Fibroblast of skin of scalp (primary cell): ENCODE measurements at regions not wholly inside any gene's neighbourhood (a gene's known extent, or its start where the extent isn't known, plus 50 kb on each side); places are given as distances from the start of the nearest gene placed in this dataset.
A peak's percentile ranks its signal among the peaks of the same experiment; 100 is the strongest.

ENCODE experiments used
- DNase-seq: peaks from one replicate; pipeline ENCODE4 v3.0.0-alpha.2; 2013

GRCh38 chr14:42028607-42029006 is 421.9 kb downstream of the LRFN5 start:
- no peak for DNase-seq

DNA sequence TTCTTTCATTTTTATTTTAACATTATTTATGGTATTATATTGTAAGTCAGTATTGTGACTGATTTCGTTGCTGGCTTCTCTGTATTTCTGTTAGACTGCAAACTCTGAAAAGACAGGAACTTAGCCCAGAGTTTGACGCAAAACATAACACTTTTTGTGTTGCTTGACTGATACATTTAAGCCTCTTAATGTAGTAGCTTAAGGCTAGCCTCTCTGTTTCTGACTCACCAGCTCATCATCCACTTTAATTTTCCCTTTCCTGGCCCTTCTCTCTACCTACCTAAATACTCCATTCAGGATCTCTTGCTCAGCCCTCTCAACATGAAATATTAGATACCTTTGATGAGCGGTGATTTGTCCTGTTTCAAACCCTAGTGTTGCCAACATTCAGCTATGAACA is 420.6 kb downstream of the LRFN5 start:
- no peak for DNase-seq

DNA sequence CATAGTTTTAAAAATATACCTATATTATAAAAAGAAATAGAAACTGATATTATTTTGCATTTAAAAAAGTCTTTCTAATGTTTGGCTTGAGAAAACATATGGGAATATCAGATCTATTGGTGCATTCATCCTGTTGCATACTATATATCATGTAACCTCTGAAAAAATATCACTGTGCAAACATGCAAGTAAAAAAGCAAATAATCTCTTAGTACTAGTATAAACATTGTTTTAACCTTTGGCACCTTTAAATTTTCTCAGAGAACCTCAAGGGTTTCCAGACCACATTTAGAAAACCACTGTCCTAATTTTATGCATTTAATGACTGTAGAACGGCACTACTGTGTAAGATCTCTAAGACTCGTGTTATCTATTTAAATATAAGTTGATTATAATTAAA is 416.8 kb downstream of the LRFN5 start:
- DNase-seq: no peak

GRCh38 chr14:42014301-42014700 is 407.6 kb downstream of the LRFN5 start:
- no peak for DNase-seq

DNA sequence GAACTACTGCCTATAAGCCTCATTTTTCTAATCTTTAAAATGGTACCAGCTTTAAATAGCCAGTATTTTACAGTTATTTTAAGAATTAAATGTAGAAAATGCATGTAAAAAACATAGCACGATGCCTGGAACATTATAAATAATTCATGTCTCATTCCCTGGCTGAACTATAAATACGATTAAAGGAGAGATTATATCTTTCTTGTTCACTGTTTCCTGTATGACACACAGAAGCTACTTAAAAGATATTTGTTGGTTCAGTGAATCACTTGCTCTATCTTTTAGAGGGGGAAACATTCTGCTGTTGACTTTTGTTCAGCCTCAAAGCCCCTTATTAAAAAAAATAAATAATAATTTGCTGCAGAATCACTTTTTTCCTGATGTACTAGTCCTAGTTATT is 406.9 kb downstream of the LRFN5 start:
- no peak for DNase-seq

- no peak for DNase-seq
These were observed 406.5 kb downstream of the LRFN5 start for GRCh38 chr14:42013153-42013552.

GRCh38 chr14:42011221-42011620 is 404.5 kb downstream of the LRFN5 start:
- no peak for DNase-seq

GRCh38 chr14:42004321-42004720 is 397.6 kb downstream of the LRFN5 start:
- no peak for DNase-seq

DNA sequence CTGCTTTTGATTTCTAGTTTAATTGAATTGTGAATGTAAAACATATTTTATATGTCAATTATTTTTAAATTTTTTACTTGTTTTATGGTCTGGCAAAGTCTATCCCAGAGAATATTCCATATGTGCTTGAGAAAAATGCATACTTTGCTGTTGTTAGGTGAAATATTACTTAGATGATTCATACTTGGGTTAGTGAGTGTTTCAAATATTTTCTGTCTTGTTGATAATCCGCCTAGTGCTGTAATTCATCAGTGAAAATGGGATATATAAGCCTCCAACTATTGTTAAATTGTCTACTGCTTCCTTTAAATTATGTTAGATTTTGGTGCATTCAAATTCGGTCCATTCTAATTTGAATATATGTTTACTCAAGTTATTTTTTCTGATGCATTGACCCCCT is 395.5 kb downstream of the LRFN5 start:
- peak; percentile 67 for DNase-seq

- peak; percentile 80 for DNase-seq
These were observed 394.8 kb downstream of the LRFN5 start for GRCh38 chr14:42001431-42001830.

DNA sequence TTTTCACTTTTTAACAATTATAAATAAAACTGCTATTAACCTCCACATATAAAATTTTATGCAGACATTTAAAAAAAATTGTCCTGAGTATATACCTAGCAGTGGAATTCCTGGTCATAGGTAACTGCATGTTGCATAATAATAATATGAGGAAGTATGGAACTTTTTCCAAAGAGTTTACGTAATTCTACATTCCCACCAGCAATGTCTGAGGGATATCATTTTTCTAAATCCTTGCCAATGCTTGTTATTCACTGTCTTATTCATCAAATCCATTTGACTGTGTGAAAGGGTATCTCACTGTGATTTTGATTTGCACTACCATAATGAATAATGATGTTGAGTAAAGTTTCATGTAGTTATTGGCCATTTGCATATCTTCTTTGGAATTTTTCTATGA is 393.8 kb downstream of the LRFN5 start:
- DNase-seq: no peak

DNA sequence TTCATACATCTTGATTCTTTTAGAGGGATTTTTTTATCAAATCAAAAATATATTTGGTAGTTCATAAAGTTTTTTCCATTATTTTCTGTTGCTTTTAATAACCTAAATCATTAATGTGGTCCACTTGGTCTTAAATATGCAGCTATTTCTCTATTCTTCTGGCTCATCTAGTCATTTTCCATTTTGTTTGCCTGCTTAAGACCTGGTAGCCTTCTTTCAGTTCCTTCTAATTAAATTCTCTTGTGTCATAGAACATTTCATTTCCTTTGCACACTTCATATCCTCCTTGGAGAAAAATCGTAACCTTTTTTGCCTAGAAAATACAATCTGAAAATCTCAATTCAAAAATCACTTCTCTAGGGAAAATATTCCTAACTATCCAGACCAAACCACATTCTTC is 387.0 kb downstream of the LRFN5 start:
- no peak for DNase-seq

- DNase-seq: peak; percentile 33
These were observed 380.0 kb downstream of the LRFN5 start for GRCh38 chr14:41986700-41987099.

GRCh38 chr14:41986083-41986645 is 379.5 kb downstream of the LRFN5 start:
- no peak for DNase-seq

DNA sequence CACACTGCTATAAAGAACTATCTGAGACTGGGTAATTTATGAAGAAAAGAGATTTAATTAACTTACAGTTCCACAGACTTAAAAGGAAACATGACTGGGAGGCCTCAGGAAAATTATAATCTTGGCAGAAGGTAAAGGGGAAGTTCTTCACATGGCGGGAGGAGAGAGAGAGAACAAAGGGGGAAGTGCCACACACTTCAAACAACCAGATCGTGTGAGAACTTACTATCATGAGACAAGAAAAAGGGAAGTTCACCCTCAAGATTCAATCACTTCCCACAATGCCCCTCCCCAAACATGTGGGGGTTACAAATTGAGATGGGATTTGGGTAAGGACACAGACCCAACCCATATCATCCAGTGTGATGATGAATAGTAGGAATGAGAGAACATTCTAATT is 366.5 kb downstream of the LRFN5 start:
- no peak for DNase-seq

- DNase-seq: no peak
These were observed 365.9 kb downstream of the LRFN5 start for GRCh38 chr14:41972531-41972930.

DNA sequence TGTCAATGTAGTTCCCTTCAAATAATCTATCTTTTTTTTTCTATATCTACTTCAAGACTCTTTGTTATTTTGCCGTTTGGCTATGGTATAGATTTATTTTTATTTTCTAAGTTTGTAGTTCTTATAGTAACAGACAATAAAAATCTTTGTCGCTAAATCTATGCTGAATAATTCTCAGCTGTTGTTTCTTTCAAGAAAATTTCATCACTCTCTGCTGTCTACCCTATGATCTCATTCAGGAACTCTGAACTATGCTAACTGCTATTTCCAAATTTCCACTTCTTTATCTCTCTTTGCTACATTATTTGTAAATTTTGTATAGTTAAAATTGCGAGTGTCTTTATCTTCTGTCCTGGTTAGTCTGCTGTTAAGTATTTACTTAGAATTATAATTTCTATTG is 353.6 kb downstream of the LRFN5 start:
- peak; percentile 13 for DNase-seq

GRCh38 chr14:41957459-41957858 is 350.8 kb downstream of the LRFN5 start:
- DNase-seq: no peak
